Activated CD8-positive, alpha-beta memory T cell treated with anti-CD3 and anti-CD28 coated beads for 4 hours (primary cell): ENCODE measurements at regions not wholly inside any gene's neighbourhood (a gene's known extent, or its start where the extent isn't known, plus 50 kb on each side); places are given as distances from the start of the nearest gene placed in this dataset.
A peak's percentile ranks its signal among the peaks of the same experiment; 100 is the strongest.

ENCODE experiments used
- DNase-seq, 2 donors: peaks; one replicate each; pipeline ENCODE4 v3.0.0-alpha.2; 2020; ENCODE audit warnings: low read depth in 2 of 2

GRCh38 chr16:85401917-85402766 lies 211.0 kb upstream of the GSE1 start:
- no peak for DNase-seq

- DNase-seq: no peak
These were observed 210.0 kb upstream of the GSE1 start for GRCh38 chr16:85402910-85403692.

GRCh38 chr16:85403693-85404092 lies 209.4 kb upstream of the GSE1 start:
- DNase-seq: no peak

GRCh38 chr16:85412911-85413520 lies 200.1 kb upstream of the GSE1 start:
- no peak for DNase-seq

- no peak for DNase-seq
These were observed 199.1 kb upstream of the GSE1 start for GRCh38 chr16:85413691-85414663.

- DNase-seq: no peak
These were observed 197.7 kb upstream of the GSE1 start for GRCh38 chr16:85415196-85416090.

- DNase-seq: peak; percentile 36 to 55
These were observed 196.7 kb upstream of the GSE1 start for GRCh38 chr16:85416228-85417109.

- DNase-seq: no peak
These were observed 195.8 kb upstream of the GSE1 start for GRCh38 chr16:85417156-85417860.

- DNase-seq: no peak
These were observed 194.1 kb upstream of the GSE1 start for GRCh38 chr16:85418978-85419491.

- DNase-seq: no peak
These were observed 193.4 kb upstream of the GSE1 start for GRCh38 chr16:85419503-85420408.

GRCh38 chr16:85420501-85421337 lies 192.4 kb upstream of the GSE1 start:
- DNase-seq: peak; percentile 47 to 57

GRCh38 chr16:85421338-85422195 lies 191.6 kb upstream of the GSE1 start:
- no peak for DNase-seq

GRCh38 chr16:85422196-85422631 lies 190.9 kb upstream of the GSE1 start:
- DNase-seq: no peak

- no peak for DNase-seq
These were observed 190.2 kb upstream of the GSE1 start for GRCh38 chr16:85422632-85423550.
